B cell (primary cell): ENCODE measurements at regions not wholly inside any gene's neighbourhood (a gene's known extent, or its start where the extent isn't known, plus 50 kb on each side); places are given as distances from the start of the nearest gene placed in this dataset.

Experiments used
- ATAC-seq: fragments of 200-7000 bp; cut with Tn5 transposase; one replicate; pipeline ENCODE4 v1.10.0; 2021; ENCODE audit warnings: low read depth, mild to moderate bottlenecking, moderate number of reproducible peaks, moderate library complexity
- CTCF ChIA-PET: fragments of 350-600 bp; sonication (Branson Sonifier 250); formaldehyde crosslinking; loops from one replicate; lab custom pipeline; 2021; ENCODE audit warnings: antibody characterized with exemption, inconsistent platforms; lab: Charles Lee
- POLR2A ChIA-PET: fragments of 350-600 bp; sonication (Branson Sonifier 250); formaldehyde crosslinking; loops from one replicate; lab custom pipeline; 2021; ENCODE audit warnings: antibody characterized with exemption; lab: Charles Lee
- DNase-seq: peaks from one replicate; pipeline ENCODE4 v3.0.0; 2013
- H2AFZ ChIP-seq: 2 replicates; pipeline ENCODE4 v1.6.1; 2012; ENCODE audit warnings: mild to moderate bottlenecking, low read depth, low read length; ENCODE audit not compliant: insufficient read depth, poor library complexity, severe bottlenecking
- H3K27ac ChIP-seq, 2 donors: 1 replicate in 1 of 2; 2 replicates in 1 of 2; pipeline ENCODE4 v1.5.1; 2012 to 2013; ENCODE audit warnings: low read length in 2 of 2, mild to moderate bottlenecking in 2 of 2, moderate library complexity in 1 of 2
- H3K27me3 ChIP-seq, 4 experiments: fragments of 200-600 bp in 1 of 4; sonication (generic) in 1 of 4; replicated peaks in 1 of 4; 1 replicate in 2 of 4; 2 replicates in 2 of 4; pipeline versions ENCODE4 v1.6.1 to v1.7.0; 2013 to 2016; ENCODE audit warnings: low read length in 3 of 4, mild to moderate bottlenecking in 2 of 4, mixed read lengths in 1 of 4, moderate library complexity in 1 of 4; ENCODE audit not compliant: insufficient read depth in 4 of 4, control insufficient read depth in 3 of 4; ENCODE audit errors: control extremely low read depth in 1 of 4
- H3K36me3 ChIP-seq, 2 experiments: replicated peaks in 1 of 2; 1 replicate in 1 of 2; 2 replicates in 1 of 2; pipeline versions ENCODE4 v1.6.1 to v1.7.1; 2013; ENCODE audit warnings: low read length in 1 of 2; ENCODE audit not compliant: insufficient read depth in 2 of 2, control insufficient read depth in 1 of 2; ENCODE audit errors: control extremely low read depth in 1 of 2, extremely low read depth in 1 of 2
- H3K4me1 ChIP-seq, 2 donors: fragments of 200-600 bp in 1 of 2; sonication (generic) in 1 of 2; 1 replicate in 1 of 2; 2 replicates in 1 of 2; pipeline versions ENCODE4 v1.5.1 to v1.6.1; 2013 to 2017; ENCODE audit warnings: low read length in 2 of 2; ENCODE audit not compliant: control insufficient read depth in 2 of 2, insufficient read depth in 2 of 2
- H3K4me2 ChIP-seq: replicated peaks from 2 replicates; pipeline ENCODE3; 2012; ENCODE audit warnings: mild to moderate bottlenecking, low read depth, low read length; ENCODE audit not compliant: poor library complexity, severe bottlenecking
- H3K4me3 ChIP-seq, 5 experiments: fragments of 200-600 bp in 1 of 5; sonication (generic) in 1 of 5; 1 replicate in 3 of 5; 2 replicates in 2 of 5; pipeline versions ENCODE4 v1.5.1 to v1.7.0; 2011 to 2016; ENCODE audit warnings: low read length in 4 of 5, mild to moderate bottlenecking in 4 of 5, low read depth in 2 of 5, control low read depth in 1 of 5, moderate library complexity in 1 of 5; ENCODE audit not compliant: insufficient read depth in 1 of 5; ENCODE audit errors: control extremely low read depth in 1 of 5, extremely low read depth in 1 of 5
- H3K79me2 ChIP-seq: fragments of 200-600 bp; sonication (generic); one replicate; pipeline ENCODE4 v1.6.0; 2016; ENCODE audit warnings: low read length; ENCODE audit not compliant: control insufficient read depth, insufficient read depth
- H3K9ac ChIP-seq: fragments of 200-600 bp; sonication (generic); 2 replicates; pipeline ENCODE4 v1.6.1; 2017; ENCODE audit warnings: mild to moderate bottlenecking, low read length, moderate library complexity
- H3K9me3 ChIP-seq, 3 donors: one replicate each; pipeline versions ENCODE4 v1.6.1 to v1.7.1; 2013; ENCODE audit warnings: low read length in 2 of 3; ENCODE audit not compliant: control insufficient read depth in 2 of 3, insufficient read depth in 1 of 3; ENCODE audit errors: control extremely low read depth in 1 of 3
- H4K20me1 ChIP-seq: 2 replicates; pipeline ENCODE4 v1.6.0; 2012; ENCODE audit warnings: mild to moderate bottlenecking, low read length; ENCODE audit not compliant: insufficient read depth, control insufficient read depth, poor library complexity, severe bottlenecking
- H3K27ac Mint-ChIP-seq: one replicate; pipeline ENCODE4 v1.8.0; 2021; ENCODE audit warnings: mixed read lengths
- H3K27me3 Mint-ChIP-seq: one replicate; pipeline ENCODE4 v1.8.0; 2021; ENCODE audit warnings: mixed read lengths
- H3K4me1 Mint-ChIP-seq: one replicate; pipeline ENCODE4 v1.8.0; 2021; ENCODE audit warnings: mixed read lengths
- H3K4me3 Mint-ChIP-seq: one replicate; pipeline ENCODE4 v1.8.0; 2021; ENCODE audit warnings: mixed read lengths
- H3K9me3 Mint-ChIP-seq: one replicate; pipeline ENCODE4 v1.8.0; 2022; ENCODE audit warnings: mixed read lengths; ENCODE audit not compliant: insufficient read depth
- EZH2 ChIP-seq: IDR thresholded peaks from 2 replicates; pipeline ENCODE4 v1.6.1; 2012; ENCODE audit warnings: borderline replicate concordance, low read depth, mild to moderate bottlenecking, moderate library complexity, low read length; ENCODE audit not compliant: insufficient read depth, poor library complexity, severe bottlenecking
- WGBS: methylation state at CpG from one replicate; pipeline ENCODE4 v1.1.5; 2013; ENCODE audit warnings: missing lambda C conversion rate; ENCODE audit not compliant: insufficient coverage; 5-methylcytosine and 5-hydroxymethylcytosine counted together
- intact Hi-C: fragments of 100-400 bp; cut with micrococcal nuclease; formaldehyde crosslinking; loops from one replicate; pipeline ENCODE4 v1.10.0; 2022
- TF ChIP-seq, protein P1 (sequence below): fragments of 200-600 bp; IDR thresholded peaks from one replicate; pipeline ENCODE4 v1.8.0; 2022; ENCODE audit warnings: antibody characterized with exemption, mild to moderate bottlenecking

DNA sequence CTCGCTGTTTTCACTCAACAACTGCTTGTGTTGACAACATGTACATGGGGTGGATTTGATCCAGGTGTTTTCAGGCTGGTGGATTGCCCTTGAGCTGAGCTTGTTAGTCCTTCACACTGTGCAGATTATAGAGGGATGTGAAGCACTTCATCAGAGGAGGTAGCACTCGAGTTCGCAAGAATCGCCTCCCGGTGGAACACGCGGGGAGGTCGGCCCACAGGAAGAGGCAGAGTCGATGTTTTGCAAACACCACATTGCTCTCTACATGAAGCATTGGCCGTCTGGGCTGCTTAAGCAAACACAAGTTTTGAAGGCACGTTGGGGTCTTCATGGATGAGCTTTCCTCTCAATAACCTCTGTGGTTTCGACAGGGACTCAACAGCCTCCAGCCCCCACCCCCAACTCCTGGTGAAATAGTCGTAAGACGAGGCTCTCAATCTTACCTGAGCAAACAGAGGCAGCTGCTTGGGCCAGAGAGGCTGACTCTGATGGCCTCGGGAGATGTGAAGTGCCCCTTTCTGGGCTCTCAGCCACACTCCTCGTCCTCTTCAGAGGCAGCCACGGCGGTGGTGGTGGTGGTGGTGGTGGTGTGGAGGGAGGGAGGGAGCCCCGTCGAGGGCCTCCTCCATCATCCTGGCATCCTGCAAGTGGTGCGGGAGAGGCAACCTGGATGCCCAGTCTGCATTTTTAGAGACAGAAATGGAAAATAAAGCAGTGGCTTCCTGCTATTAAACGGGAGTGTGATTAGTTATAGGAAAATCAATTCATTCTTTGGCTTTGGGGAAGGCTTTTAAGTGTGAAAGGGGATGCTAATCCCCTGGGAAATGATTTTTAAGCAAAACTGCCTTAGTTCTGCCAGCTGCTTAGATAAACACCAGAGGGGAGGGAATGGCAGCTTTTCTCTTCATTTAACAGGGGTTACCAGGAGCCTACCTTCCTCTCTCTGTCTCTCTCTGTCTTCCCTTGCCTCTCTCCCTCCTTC is 552.5 kb upstream of the EEF2KMT start:
- Mint-ChIP-seq H3K9me3 (no peaks in the 10 kb centered on the region), H3K27me3 (no peaks in the 10 kb centered on the region), H3K27ac (no peak overlapping the region), H3K4me1 (no peaks in the 10 kb centered on the region), H3K4me3 (no peak overlapping the region)
- Histone ChIP-seq H3K27ac (no peak overlapping the region), H3K9ac (no peak overlapping the region), H3K36me3 (no peaks in the 10 kb centered on the region), H3K9me3 (peaks cover 0 to 10% (median 0%) of the 10 kb centered on the region in 3 donors), H2AFZ (no peak overlapping the region), H3K79me2 (no peaks in the 10 kb centered on the region), H3K4me2 (no peak overlapping the region), H3K4me1 (no peaks in the 10 kb centered on the region), H3K4me3 (no peak overlapping the region), H3K27me3 (no peaks in the 10 kb centered on the region), H4K20me1 (no peaks in the 10 kb centered on the region)
- ChIA-PET POLR2A (no interaction called here), CTCF (no interaction called here)
- no peak for ATAC-seq
- no peak for DNase-seq
- TF ChIP-seq, protein P1, sequence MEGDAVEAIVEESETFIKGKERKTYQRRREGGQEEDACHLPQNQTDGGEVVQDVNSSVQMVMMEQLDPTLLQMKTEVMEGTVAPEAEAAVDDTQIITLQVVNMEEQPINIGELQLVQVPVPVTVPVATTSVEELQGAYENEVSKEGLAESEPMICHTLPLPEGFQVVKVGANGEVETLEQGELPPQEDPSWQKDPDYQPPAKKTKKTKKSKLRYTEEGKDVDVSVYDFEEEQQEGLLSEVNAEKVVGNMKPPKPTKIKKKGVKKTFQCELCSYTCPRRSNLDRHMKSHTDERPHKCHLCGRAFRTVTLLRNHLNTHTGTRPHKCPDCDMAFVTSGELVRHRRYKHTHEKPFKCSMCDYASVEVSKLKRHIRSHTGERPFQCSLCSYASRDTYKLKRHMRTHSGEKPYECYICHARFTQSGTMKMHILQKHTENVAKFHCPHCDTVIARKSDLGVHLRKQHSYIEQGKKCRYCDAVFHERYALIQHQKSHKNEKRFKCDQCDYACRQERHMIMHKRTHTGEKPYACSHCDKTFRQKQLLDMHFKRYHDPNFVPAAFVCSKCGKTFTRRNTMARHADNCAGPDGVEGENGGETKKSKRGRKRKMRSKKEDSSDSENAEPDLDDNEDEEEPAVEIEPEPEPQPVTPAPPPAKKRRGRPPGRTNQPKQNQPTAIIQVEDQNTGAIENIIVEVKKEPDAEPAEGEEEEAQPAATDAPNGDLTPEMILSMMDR = no peak
- TF ChIP-seq EZH2 = no peak
- intact Hi-C loops = no loop called here
- WGBS = 66% methylated on average over 21 of the region's 22 CpGs

DNA sequence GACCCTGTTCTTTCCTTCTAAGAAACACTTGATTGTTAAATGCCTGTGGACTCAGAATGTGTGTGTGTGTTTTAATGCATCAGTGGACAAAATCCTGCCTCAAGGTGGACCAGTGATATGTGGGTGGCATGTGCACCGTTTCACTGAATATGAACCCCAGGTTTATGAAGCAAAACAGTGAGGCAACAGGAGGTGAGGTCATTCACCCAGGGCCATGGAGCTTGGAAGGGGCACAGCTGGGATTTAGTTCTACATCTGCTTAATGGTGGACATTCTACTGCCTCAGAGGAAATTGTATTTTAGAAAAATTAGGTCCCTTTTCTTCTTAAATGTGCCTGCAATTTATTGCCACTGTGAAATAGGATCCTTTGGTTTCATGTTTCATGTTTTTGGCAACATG is 549.5 kb upstream of the EEF2KMT start:
- Histone ChIP-seq H3K27ac (no peak overlapping the region), H3K4me2 (no peak overlapping the region), H3K4me1 (no peaks in the 10 kb centered on the region), H3K79me2 (no peaks in the 10 kb centered on the region), H2AFZ (no peak overlapping the region), H3K9ac (no peak overlapping the region), H3K4me3 (no peak overlapping the region), H4K20me1 (no peaks in the 10 kb centered on the region), H3K36me3 (no peaks in the 10 kb centered on the region), H3K9me3 (peaks cover 0 to 4% (median 0%) of the 10 kb centered on the region in 3 donors), H3K27me3 (no peaks in the 10 kb centered on the region)
- no peaks in the 10 kb centered on the region for H3K9me3 Mint-ChIP-seq
- intact Hi-C loops = no loop called here
- no peak for TF ChIP-seq EZH2
- TF ChIP-seq, protein P1 = no peak
- H3K4me3 Mint-ChIP-seq = no peak overlapping the region
- no peak for DNase-seq
- POLR2A ChIA-PET = no interaction called here
- 91% methylated on average over 1 of the region's 1 CpG for WGBS
- no peaks in the 10 kb centered on the region for H3K27me3 Mint-ChIP-seq
- no peak overlapping the region for H3K27ac Mint-ChIP-seq
- CTCF ChIA-PET = no interaction called here
- no peaks in the 10 kb centered on the region for H3K4me1 Mint-ChIP-seq
- no peak for ATAC-seq
